AG04450 (cell line): ENCODE measurements at regions not wholly inside any gene's neighbourhood (a gene's known extent, or its start where the extent isn't known, plus 50 kb on each side); places are given as distances from the start of the nearest gene placed in this dataset.

Source experiments
- CTCF ChIA-PET: fragments of 300-600, 350-600 bp; formaldehyde crosslinking; extraction: SDS; loops from one replicate; lab custom pipeline; 2022; ENCODE audit warnings: antibody characterized with exemption, inconsistent platforms; lab: Charles Lee
- POLR2A ChIA-PET: fragments of 350-600 bp; formaldehyde crosslinking; extraction: SDS; loops from one replicate; lab custom pipeline; 2021; ENCODE audit warnings: antibody characterized with exemption, inconsistent platforms; lab: Yijun Ruan, JAX
- DNase-seq: peaks from one replicate; pipeline ENCODE4 v3.0.0-alpha.2; 2011; ENCODE audit warnings: low read depth, low spot score
- H3K27ac ChIP-seq: one replicate; pipeline ENCODE4 v1.5.1; 2012; ENCODE audit warnings: low read depth, low read length, control low read depth
- H3K27me3 ChIP-seq: one replicate; pipeline ENCODE4 v1.6.0; 2012; ENCODE audit warnings: low read length; ENCODE audit not compliant: control insufficient read depth, insufficient read depth
- H3K4me3 ChIP-seq: 2 replicates; pipeline ENCODE4 v1.5.1; 2011; ENCODE audit warnings: mild to moderate bottlenecking, low read depth, low read length, control low read depth
- H3K9me3 ChIP-seq: 2 replicates; pipeline ENCODE4 v1.5.1; 2012; ENCODE audit warnings: low read length; ENCODE audit not compliant: control insufficient read depth, insufficient read depth
- TF ChIP-seq, protein P1 (sequence below): IDR thresholded peaks from 2 replicates; pipeline ENCODE4 v1.5.1; 2011; ENCODE audit warnings: low read depth, low read length, control low read depth, inconsistent platforms

DNA sequence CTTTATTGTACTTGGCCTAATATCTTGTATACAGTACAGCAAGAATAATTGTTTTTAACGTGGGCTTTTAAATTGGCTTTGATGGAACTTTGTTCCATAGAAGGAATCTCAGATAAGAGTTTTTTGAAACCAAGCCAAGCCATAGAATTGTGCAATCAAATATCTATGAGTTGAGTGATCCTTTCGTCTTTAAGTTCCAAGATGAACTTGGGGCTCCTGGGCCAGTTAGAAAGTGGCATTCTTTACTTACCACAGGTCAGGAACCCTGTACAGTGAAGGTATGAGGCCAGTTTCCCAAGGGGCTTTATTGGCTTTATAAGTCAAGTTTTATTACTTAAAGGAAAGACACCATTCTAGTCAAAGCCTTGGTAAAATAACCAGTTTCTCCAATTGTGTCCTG lies 2104.2 kb downstream of the PCDH7 start:
- no peak overlapping the region for H3K4me3 ChIP-seq
- H3K27me3 ChIP-seq: no peaks in the 10 kb centered on the region
- H3K9me3 ChIP-seq: 0 out of 2 replicates have a peak, but pooled peaks cover 4% of the 10 kb centered on the region
- ChIA-PET POLR2A (no interaction called here), CTCF (no interaction called here)
- no peak overlapping the region for H3K27ac ChIP-seq
- TF ChIP-seq, protein P1, sequence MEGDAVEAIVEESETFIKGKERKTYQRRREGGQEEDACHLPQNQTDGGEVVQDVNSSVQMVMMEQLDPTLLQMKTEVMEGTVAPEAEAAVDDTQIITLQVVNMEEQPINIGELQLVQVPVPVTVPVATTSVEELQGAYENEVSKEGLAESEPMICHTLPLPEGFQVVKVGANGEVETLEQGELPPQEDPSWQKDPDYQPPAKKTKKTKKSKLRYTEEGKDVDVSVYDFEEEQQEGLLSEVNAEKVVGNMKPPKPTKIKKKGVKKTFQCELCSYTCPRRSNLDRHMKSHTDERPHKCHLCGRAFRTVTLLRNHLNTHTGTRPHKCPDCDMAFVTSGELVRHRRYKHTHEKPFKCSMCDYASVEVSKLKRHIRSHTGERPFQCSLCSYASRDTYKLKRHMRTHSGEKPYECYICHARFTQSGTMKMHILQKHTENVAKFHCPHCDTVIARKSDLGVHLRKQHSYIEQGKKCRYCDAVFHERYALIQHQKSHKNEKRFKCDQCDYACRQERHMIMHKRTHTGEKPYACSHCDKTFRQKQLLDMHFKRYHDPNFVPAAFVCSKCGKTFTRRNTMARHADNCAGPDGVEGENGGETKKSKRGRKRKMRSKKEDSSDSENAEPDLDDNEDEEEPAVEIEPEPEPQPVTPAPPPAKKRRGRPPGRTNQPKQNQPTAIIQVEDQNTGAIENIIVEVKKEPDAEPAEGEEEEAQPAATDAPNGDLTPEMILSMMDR: no peak
- no peak for DNase-seq

DNA sequence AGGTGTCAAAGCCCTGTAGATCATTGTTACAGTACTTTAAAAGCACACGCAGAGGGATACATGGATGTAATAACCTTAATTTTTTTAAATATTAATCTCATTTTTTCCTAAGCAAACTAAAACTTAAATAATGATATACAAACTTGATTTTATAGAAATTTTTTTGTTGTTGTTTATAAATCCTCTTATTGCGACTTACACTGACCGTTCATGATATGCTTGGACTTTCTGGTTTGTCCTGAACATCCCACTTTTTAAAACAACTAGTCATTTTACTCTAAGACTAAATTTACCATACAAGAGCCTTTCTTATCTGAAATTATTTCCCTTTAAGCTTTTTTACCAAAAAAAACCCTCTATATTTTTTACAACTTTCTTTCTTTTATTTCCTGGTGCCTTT lies 2106.0 kb downstream of the PCDH7 start:
- H3K27me3 ChIP-seq: no peaks in the 10 kb centered on the region

DNA sequence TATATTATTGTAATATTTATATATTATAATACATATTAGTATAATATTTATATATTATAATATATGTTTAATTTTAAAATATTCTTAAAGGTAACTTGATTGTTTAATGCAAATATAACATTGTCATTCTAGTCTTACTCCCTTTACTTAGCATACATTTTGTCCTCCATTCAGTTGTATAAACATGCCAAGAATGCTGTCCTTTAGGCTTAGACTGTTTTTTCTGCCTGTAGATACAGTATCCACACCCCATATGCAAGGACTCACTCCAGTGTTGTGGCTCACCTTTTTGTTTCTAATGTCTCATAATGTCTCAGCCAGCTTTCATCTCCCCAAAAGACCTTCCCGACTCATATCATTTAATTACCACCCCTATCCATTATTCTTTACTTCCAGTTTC lies 2110.0 kb downstream of the PCDH7 start:
- POLR2A ChIA-PET: no interaction called here
- Histone ChIP-seq H3K27ac (no peak overlapping the region), H3K9me3 (0 out of 2 replicates have a peak, but pooled peaks cover 4% of the 10 kb centered on the region), H3K4me3 (no peak overlapping the region), H3K27me3 (no peaks in the 10 kb centered on the region)
- TF ChIP-seq, protein P1: no peak
- DNase-seq: no peak
- CTCF ChIA-PET: no interaction called here

More for the DNA sequence above, 2106.0 kb downstream of the PCDH7 start:
- ChIA-PET POLR2A (no interaction called here), CTCF (no interaction called here)
- DNase-seq: no peak
- no peak overlapping the region for H3K4me3 ChIP-seq
- no peak overlapping the region for H3K27ac ChIP-seq
- H3K9me3 ChIP-seq: 0 out of 2 replicates have a peak, but pooled peaks cover 4% of the 10 kb centered on the region
- TF ChIP-seq, protein P1: no peak

DNA sequence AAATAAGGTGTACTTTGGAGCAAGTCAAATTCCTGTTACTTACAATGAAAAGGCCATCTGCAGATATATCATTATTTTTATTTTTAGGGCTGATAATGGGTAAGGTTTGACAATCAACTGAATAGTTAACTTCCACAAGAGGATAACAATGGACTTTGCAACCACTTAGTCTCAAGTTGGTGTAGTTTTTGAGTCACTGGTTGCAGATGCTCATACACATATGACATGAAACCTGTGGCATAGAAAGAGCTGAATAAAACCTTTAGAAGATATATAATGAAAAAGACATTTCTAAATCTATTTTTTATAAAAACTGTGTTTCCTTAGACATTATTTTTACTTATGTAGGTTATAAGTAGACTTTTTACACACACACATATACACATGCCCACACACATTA lies 2110.9 kb downstream of the PCDH7 start:
- TF ChIP-seq, protein P1: no peak
- Histone ChIP-seq H3K4me3 (no peak overlapping the region), H3K27me3 (no peaks in the 10 kb centered on the region), H3K27ac (no peak overlapping the region), H3K9me3 (0 out of 2 replicates have a peak, but pooled peaks cover 4% of the 10 kb centered on the region)
- no peak for DNase-seq
- ChIA-PET POLR2A (no interaction called here), CTCF (no interaction called here)

DNA sequence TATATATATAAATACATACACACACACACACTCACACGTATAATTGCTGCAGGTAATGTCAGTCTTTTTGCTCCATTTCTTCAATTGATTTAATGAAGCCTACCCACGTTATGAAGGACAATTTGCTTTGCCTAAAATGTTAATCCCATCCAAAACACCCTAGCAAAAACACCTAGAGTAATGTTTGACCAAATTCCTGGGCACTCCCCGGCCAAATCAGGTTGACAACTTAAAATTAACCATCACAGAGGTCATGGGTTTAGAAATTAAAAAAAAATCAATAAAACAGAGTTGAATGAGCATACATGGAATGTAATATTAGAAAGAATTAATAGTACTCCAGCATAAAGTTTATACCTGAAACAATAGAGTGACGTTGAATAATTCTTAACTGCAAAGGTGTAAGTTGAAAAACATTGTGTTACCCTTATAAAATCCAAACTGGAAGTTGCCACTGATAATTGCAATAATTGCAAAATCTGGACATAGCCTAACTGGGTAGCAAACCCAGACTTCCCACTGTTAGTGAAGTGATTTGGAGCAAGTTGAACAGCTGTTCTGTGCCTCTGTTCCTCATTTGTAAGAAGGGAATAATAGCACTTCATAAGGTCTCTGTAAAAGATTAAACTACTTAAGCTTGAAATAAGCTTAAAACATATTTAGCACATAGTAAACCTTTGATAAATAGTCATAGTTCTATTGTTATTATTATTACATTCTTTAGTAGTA lies 2120.5 kb downstream of the PCDH7 start:
- H3K27ac ChIP-seq: no peak overlapping the region
- POLR2A ChIA-PET: no interaction called here
- H3K9me3 ChIP-seq: no peaks in the 10 kb centered on the region
- no peak for DNase-seq
- TF ChIP-seq, protein P1: no peak
- H3K4me3 ChIP-seq: no peak overlapping the region
- H3K27me3 ChIP-seq: no peaks in the 10 kb centered on the region
- CTCF ChIA-PET: no interaction called here
